Fibroblast of lung (primary cell): ENCODE measurements at regions not wholly inside any gene's neighbourhood (a gene's known extent, or its start where the extent isn't known, plus 50 kb on each side); places are given as distances from the start of the nearest gene placed in this dataset.

Experiments used
- DNase-seq, 2 donors: peaks; one replicate each; pipeline versions ENCODE4 v3.0.0 to v3.0.0-alpha.2; 2010; ENCODE audit warnings: low read depth in 2 of 2
- H2AFZ ChIP-seq: 2 replicates; pipeline ENCODE4 v1.5.1; 2012; ENCODE audit warnings: low read length, control low read depth, inconsistent platforms
- H3K27ac ChIP-seq: 2 replicates; pipeline ENCODE4 v1.5.1; 2011; ENCODE audit warnings: low read length, control low read depth; ENCODE audit not compliant: insufficient read depth
- H3K27me3 ChIP-seq: 2 replicates; pipeline ENCODE4 v1.5.1; 2011; ENCODE audit warnings: mild to moderate bottlenecking, low read length; ENCODE audit not compliant: control insufficient read depth, insufficient read depth
- H3K36me3 ChIP-seq: 2 replicates; pipeline ENCODE4 v1.5.1; 2011; ENCODE audit warnings: low read length; ENCODE audit not compliant: control insufficient read depth, insufficient read depth
- H3K4me1 ChIP-seq: 2 replicates; pipeline ENCODE4 v1.5.1; 2011; ENCODE audit warnings: low read length; ENCODE audit not compliant: control insufficient read depth, insufficient read depth; ENCODE audit errors: extremely low read depth
- H3K4me2 ChIP-seq: 2 replicates; pipeline ENCODE4 v1.5.1; 2011; ENCODE audit warnings: low read length, control low read depth; ENCODE audit not compliant: insufficient read depth; ENCODE audit errors: extremely low read depth
- H3K4me3 ChIP-seq, 4 experiments: fragments of 200-600 bp in 1 of 4; sonication (generic) in 1 of 4; replicated peaks in 1 of 4; 2 replicates each; pipeline ENCODE4 v1.5.1; 2011 to 2016; ENCODE audit warnings: low read length in 4 of 4, low read depth in 3 of 4, mild to moderate bottlenecking in 3 of 4, control low read depth in 2 of 4, inconsistent platforms in 1 of 4, mixed read lengths in 1 of 4; ENCODE audit not compliant: insufficient read depth in 1 of 4; ENCODE audit errors: control extremely low read depth in 1 of 4
- H3K79me2 ChIP-seq: 2 replicates; pipeline ENCODE4 v1.5.1; 2012; ENCODE audit warnings: mild to moderate bottlenecking, low read length, inconsistent platforms; ENCODE audit not compliant: control insufficient read depth, insufficient read depth
- H3K9ac ChIP-seq: 2 replicates; pipeline ENCODE4 v1.5.1; 2011; ENCODE audit warnings: mild to moderate bottlenecking, low read length, control low read depth; ENCODE audit not compliant: insufficient read depth
- H3K9me3 ChIP-seq: 2 replicates; pipeline ENCODE4 v1.5.1; 2012; ENCODE audit warnings: low read depth, low read length; ENCODE audit not compliant: control insufficient read depth, insufficient read depth
- H4K20me1 ChIP-seq: 2 replicates; pipeline ENCODE4 v1.5.1; 2011; ENCODE audit warnings: low read length; ENCODE audit not compliant: control insufficient read depth, insufficient read depth; ENCODE audit errors: extremely low read depth
- EZH2 ChIP-seq: IDR thresholded peaks from 2 replicates; pipeline ENCODE4 v1.5.1; 2012; ENCODE audit warnings: low read length, control low read depth, mild to moderate bottlenecking; ENCODE audit errors: missing control alignments
- TF ChIP-seq, protein P1 (sequence below), 2 donors: IDR thresholded peaks in 1 of 2; conservative IDR thresholded peaks in 1 of 2; 1 replicate in 1 of 2; 2 replicates in 1 of 2; pipeline ENCODE4 v1.5.1; 2011 to 2012; ENCODE audit warnings: low read length in 2 of 2, control low read depth in 1 of 2, inconsistent platforms in 1 of 2, low read depth in 1 of 2, mild to moderate bottlenecking in 1 of 2

DNA sequence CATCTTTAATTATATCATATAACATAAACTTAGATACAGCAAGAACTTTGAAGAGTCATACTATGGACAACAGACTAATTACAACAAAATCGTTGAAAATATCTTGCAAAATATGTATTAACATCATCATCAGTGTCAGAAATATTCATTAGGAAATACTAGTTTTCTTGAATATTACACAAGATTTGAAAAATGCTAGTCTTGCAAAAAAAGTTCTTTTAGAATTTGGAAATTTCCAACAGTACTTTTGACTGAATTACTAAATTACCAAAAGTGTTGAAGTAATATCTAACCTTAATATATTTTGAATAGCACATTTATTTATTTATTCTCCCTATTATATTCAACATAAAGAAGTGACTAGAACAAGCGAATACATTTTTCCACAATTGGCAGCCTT is 1224.8 kb upstream of the EYS start:
- no peaks in the 10 kb centered on the region for H3K79me2 ChIP-seq
- H3K4me1 ChIP-seq: no peaks in the 10 kb centered on the region
- H3K9ac ChIP-seq: no peak overlapping the region
- no peak overlapping the region for H3K4me2 ChIP-seq
- no peaks in the 10 kb centered on the region for H3K27me3 ChIP-seq
- no peak overlapping the region for H3K27ac ChIP-seq
- H3K4me3 ChIP-seq: no peak overlapping the region
- DNase-seq: no peak
- no peaks in the 10 kb centered on the region for H3K9me3 ChIP-seq
- no peaks in the 10 kb centered on the region for H4K20me1 ChIP-seq
- H3K36me3 ChIP-seq: no peaks in the 10 kb centered on the region
- H2AFZ ChIP-seq: no peak overlapping the region
- no peak for TF ChIP-seq EZH2
- TF ChIP-seq, protein P1, sequence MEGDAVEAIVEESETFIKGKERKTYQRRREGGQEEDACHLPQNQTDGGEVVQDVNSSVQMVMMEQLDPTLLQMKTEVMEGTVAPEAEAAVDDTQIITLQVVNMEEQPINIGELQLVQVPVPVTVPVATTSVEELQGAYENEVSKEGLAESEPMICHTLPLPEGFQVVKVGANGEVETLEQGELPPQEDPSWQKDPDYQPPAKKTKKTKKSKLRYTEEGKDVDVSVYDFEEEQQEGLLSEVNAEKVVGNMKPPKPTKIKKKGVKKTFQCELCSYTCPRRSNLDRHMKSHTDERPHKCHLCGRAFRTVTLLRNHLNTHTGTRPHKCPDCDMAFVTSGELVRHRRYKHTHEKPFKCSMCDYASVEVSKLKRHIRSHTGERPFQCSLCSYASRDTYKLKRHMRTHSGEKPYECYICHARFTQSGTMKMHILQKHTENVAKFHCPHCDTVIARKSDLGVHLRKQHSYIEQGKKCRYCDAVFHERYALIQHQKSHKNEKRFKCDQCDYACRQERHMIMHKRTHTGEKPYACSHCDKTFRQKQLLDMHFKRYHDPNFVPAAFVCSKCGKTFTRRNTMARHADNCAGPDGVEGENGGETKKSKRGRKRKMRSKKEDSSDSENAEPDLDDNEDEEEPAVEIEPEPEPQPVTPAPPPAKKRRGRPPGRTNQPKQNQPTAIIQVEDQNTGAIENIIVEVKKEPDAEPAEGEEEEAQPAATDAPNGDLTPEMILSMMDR (conservative IDR thresholded peaks at IDR 0.05 in 1 of 2, IDR thresholded peaks at IDR 0.05 in 1 of 2; ENCODE audit: low read depth in 1 of 2, low read length in 2 of 2): no peak

DNA sequence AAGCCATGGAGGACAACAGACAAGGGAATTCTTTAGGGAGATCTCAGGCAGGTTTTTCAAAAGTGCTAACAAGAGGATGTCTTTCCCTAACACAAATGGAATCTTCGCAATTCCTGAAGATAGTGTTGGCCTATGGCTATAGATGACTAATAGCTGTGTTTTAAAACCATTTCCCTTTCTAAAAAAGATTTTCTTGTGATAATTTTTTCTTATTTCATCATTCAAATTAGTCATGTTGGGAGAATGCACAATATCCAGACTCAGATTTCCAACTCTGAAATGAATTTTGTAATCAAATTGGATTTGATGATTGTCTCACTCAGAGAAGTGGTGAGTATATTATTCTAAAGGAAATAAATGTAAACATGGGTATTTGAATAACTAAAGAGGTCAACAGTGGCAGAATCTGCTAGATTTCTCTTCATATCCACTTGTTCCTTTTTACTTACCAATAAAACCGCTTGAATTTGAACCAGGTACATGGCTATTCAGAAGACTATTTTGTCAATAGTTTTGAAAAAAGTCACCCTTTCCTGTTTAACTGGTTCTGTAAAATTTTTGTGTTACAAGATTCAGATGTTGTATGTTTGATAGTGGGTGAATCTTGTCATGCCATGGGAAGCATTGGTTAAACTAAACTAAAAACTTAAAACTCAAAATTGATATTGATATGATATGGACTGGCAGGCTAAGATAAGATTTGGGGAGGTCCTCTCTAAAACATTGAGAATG is 1223.7 kb upstream of the EYS start:
- no peaks in the 10 kb centered on the region for H3K36me3 ChIP-seq
- H3K4me3 ChIP-seq: no peak overlapping the region
- H3K9me3 ChIP-seq: no peaks in the 10 kb centered on the region
- no peaks in the 10 kb centered on the region for H3K27me3 ChIP-seq
- no peak for TF ChIP-seq EZH2
- TF ChIP-seq, protein P1 (conservative IDR thresholded peaks at IDR 0.05 in 1 of 2, IDR thresholded peaks at IDR 0.05 in 1 of 2; ENCODE audit: low read depth in 1 of 2, low read length in 2 of 2): no peak
- no peak overlapping the region for H3K9ac ChIP-seq
- H2AFZ ChIP-seq: no peak overlapping the region
- no peaks in the 10 kb centered on the region for H3K79me2 ChIP-seq
- no peak overlapping the region for H3K4me2 ChIP-seq
- H3K27ac ChIP-seq: no peak overlapping the region
- no peaks in the 10 kb centered on the region for H4K20me1 ChIP-seq
- H3K4me1 ChIP-seq: no peaks in the 10 kb centered on the region
- DNase-seq: peak; percentile 68 to 88

DNA sequence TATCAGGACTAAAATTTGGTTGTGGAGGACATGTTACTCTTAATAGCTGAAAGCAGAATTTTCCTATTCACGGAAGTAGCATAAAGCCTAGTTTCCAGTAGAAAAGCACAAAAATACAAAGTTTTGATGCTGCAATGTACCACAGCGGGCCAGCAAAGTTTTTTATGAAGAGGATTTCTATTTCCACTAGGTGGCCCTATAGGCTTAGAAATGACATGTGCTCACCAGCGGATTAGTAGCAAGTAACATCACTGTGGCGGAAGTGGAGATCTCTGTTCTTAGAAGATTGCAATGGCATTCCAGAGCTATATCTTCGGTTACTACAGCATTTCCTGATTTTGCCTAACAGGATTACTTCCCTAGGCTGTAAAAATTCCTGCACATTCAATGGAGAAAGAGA is 1219.0 kb upstream of the EYS start:
- no peak overlapping the region for H3K4me2 ChIP-seq
- no peaks in the 10 kb centered on the region for H3K9me3 ChIP-seq
- TF ChIP-seq, protein P1 (conservative IDR thresholded peaks at IDR 0.05 in 1 of 2, IDR thresholded peaks at IDR 0.05 in 1 of 2; ENCODE audit: low read depth in 1 of 2, low read length in 2 of 2): no peak
- no peak for TF ChIP-seq EZH2
- no peak overlapping the region for H3K9ac ChIP-seq
- DNase-seq: peak; percentile 11 to 27
- H3K36me3 ChIP-seq: no peaks in the 10 kb centered on the region
- no peak overlapping the region for H3K4me3 ChIP-seq
- no peaks in the 10 kb centered on the region for H4K20me1 ChIP-seq
- H3K27ac ChIP-seq: no peak overlapping the region
- H2AFZ ChIP-seq: no peak overlapping the region
- H3K4me1 ChIP-seq: no peaks in the 10 kb centered on the region
- no peaks in the 10 kb centered on the region for H3K79me2 ChIP-seq
- H3K27me3 ChIP-seq: no peaks in the 10 kb centered on the region
